Loucy (cell line): ENCODE measurements at regions not wholly inside any gene's neighbourhood (a gene's known extent, or its start where the extent isn't known, plus 50 kb on each side); places are given as distances from the start of the nearest gene placed in this dataset.

ENCODE experiments used
- H2AFZ ChIP-seq: fragments of 200-600 bp; sonication (generic); 2 replicates; pipeline ENCODE4 v1.6.0; 2016; ENCODE audit warnings: antibody characterized with exemption, mild to moderate bottlenecking, low read length, moderate library complexity
- H3F3A ChIP-seq: fragments of 200-600 bp; 2 replicates; pipeline ENCODE4 v1.6.0; 2016; ENCODE audit warnings: antibody characterized with exemption, low read depth, mild to moderate bottlenecking
- H3K27me3 ChIP-seq: fragments of 200-600 bp; sonication (generic); 2 replicates; pipeline ENCODE4 v1.6.1; 2014; ENCODE audit warnings: low read length, mild to moderate bottlenecking; ENCODE audit not compliant: insufficient read depth, poor library complexity, severe bottlenecking
- H3K36me3 ChIP-seq: fragments of 200-600 bp; sonication (generic); 2 replicates; pipeline ENCODE4 v1.6.1; 2016; ENCODE audit warnings: low read length; ENCODE audit not compliant: insufficient read depth
- H3K4me1 ChIP-seq: fragments of 200-600 bp; sonication (generic); 2 replicates; pipeline ENCODE4 v1.5.1; 2014; ENCODE audit warnings: low read length, mild to moderate bottlenecking; ENCODE audit not compliant: insufficient read depth, poor library complexity, severe bottlenecking
- H3K4me2 ChIP-seq: fragments of 200-600 bp; sonication (generic); 2 replicates; pipeline ENCODE4 v1.6.0; 2014; ENCODE audit warnings: antibody characterized with exemption, low read length, low read depth, mild to moderate bottlenecking; ENCODE audit not compliant: poor library complexity, severe bottlenecking
- H3K4me3 ChIP-seq: fragments of 200-600 bp; sonication (generic); 2 replicates; pipeline ENCODE4 v1.5.1; 2014; ENCODE audit warnings: low read length, mild to moderate bottlenecking, mixed read lengths; ENCODE audit not compliant: poor library complexity, severe bottlenecking
- H3K79me2 ChIP-seq: fragments of 200-600 bp; sonication (generic); 2 replicates; pipeline ENCODE4 v1.6.1; 2014; ENCODE audit warnings: low read length; ENCODE audit not compliant: insufficient read depth
- H3K9ac ChIP-seq: fragments of 200-600 bp; sonication (generic); 2 replicates; pipeline ENCODE4 v1.6.0; 2014; ENCODE audit warnings: mild to moderate bottlenecking, low read depth, low read length, moderate library complexity; ENCODE audit not compliant: poor library complexity, severe bottlenecking
- H3K9me2 ChIP-seq: fragments of 200-600 bp; sonication (generic); replicated peaks from 2 replicates; pipeline ENCODE4 v1.6.1; 2016; ENCODE audit warnings: low read depth, low read length, mixed read lengths
- H3K9me3 ChIP-seq: fragments of 200-600 bp; sonication (generic); 2 replicates; pipeline ENCODE4 v1.6.1; 2014; ENCODE audit warnings: mild to moderate bottlenecking, antibody characterized with exemption, low read length, low read depth; ENCODE audit not compliant: insufficient read depth
- H4K20me1 ChIP-seq: fragments of 200-600 bp; sonication (generic); 2 replicates; pipeline ENCODE4 v1.6.0; 2014; ENCODE audit warnings: antibody characterized with exemption, low read length, mild to moderate bottlenecking; ENCODE audit not compliant: insufficient read depth, poor library complexity, severe bottlenecking
- EZH2phosphoT487 ChIP-seq: fragments of 200-600 bp; IDR thresholded peaks from 2 replicates; pipeline ENCODE4 v1.6.1; 2018; ENCODE audit warnings: antibody characterized with exemption, mild to moderate bottlenecking, moderate library complexity, borderline replicate concordance
- TF ChIP-seq, protein P1 (sequence below): fragments of 200-600 bp; sonication (generic); conservative IDR thresholded peaks from 2 replicates; pipeline ENCODE4 v1.5.1; 2014; ENCODE audit warnings: mild to moderate bottlenecking, antibody characterized with exemption, low read length

DNA sequence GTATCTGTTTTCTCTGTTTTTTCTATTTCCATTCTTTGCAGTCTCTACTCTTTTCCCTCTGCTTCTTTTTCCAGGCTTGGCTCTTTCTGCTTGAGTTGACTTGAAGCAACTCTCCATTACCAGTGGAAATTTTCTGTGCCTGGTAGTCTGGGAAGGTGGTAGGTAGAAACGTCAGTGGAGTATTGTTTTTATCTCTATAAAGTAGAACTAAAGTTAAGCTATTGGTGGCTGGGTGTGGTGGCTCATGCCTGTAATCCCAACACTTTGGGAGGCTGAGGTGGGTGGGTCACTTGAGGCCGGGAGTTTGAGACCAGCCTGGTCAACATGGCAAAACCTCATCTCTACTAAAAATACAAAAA lies 438.1 kb upstream of the AR start:
- Histone ChIP-seq H3K4me2 (no peak overlapping the region), H3K36me3 (no peaks in the 10 kb centered on the region), H2AFZ (no peak overlapping the region), H3K9me3 (no peaks in the 10 kb centered on the region), H3F3A (no peaks in the 10 kb centered on the region), H3K79me2 (no peaks in the 10 kb centered on the region), H4K20me1 (no peaks in the 10 kb centered on the region), H3K4me3 (no peak overlapping the region), H3K27me3 (no peaks in the 10 kb centered on the region), H3K9ac (no peak overlapping the region), H3K4me1 (no peaks in the 10 kb centered on the region), H3K9me2 (no peaks in the 10 kb centered on the region)
- TF ChIP-seq, protein P1, sequence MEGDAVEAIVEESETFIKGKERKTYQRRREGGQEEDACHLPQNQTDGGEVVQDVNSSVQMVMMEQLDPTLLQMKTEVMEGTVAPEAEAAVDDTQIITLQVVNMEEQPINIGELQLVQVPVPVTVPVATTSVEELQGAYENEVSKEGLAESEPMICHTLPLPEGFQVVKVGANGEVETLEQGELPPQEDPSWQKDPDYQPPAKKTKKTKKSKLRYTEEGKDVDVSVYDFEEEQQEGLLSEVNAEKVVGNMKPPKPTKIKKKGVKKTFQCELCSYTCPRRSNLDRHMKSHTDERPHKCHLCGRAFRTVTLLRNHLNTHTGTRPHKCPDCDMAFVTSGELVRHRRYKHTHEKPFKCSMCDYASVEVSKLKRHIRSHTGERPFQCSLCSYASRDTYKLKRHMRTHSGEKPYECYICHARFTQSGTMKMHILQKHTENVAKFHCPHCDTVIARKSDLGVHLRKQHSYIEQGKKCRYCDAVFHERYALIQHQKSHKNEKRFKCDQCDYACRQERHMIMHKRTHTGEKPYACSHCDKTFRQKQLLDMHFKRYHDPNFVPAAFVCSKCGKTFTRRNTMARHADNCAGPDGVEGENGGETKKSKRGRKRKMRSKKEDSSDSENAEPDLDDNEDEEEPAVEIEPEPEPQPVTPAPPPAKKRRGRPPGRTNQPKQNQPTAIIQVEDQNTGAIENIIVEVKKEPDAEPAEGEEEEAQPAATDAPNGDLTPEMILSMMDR = no peak
- no peak for TF ChIP-seq EZH2phosphoT487

DNA sequence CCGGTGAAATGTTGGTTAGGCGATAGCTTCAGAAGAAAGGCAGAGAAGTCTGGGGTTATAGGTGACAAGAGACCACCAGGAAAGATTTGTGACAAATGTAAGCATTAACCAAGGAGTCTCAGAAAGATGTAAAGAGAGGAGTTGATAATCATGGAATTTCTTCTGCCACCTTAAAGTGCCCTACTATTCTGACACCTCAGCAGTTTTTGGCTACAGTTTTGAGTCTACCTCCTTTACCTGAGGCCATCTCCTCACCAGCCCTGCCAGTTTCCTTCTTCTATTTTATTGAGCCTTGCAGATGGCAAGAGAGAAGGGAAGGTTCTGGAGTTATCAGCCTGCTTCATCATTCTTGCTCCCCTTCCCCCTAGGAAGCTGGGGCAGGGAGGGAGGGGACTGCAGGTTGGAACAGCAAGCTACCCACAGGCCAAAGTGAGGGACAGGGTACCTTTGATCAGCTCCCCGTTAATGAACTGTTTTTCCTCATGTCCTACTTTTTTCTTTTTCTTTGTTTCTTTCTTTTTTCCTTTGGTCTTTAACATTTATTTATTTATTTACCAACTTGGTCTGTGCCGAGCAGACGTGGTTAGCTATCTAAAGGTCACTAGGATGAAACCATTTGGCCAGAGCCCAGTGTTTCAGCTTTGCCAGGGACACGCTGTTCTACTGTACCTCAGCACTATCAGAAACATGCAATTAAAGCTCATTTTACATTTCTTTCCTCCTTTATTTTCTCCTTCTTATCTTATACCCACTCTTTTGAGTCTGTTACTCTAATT lies 438.7 kb upstream of the AR start:
- no peaks in the 10 kb centered on the region for H4K20me1 ChIP-seq
- no peaks in the 10 kb centered on the region for H3K9me2 ChIP-seq
- H3K4me1 ChIP-seq = no peaks in the 10 kb centered on the region
- H3K9me3 ChIP-seq = no peaks in the 10 kb centered on the region
- H3K4me2 ChIP-seq = no peak overlapping the region
- TF ChIP-seq, protein P1 = no peak
- TF ChIP-seq EZH2phosphoT487 = no peak
- no peak overlapping the region for H3K9ac ChIP-seq
- no peak overlapping the region for H2AFZ ChIP-seq
- H3F3A ChIP-seq = no peaks in the 10 kb centered on the region
- no peak overlapping the region for H3K4me3 ChIP-seq
- H3K79me2 ChIP-seq = no peaks in the 10 kb centered on the region
- H3K27me3 ChIP-seq = no peaks in the 10 kb centered on the region
- no peaks in the 10 kb centered on the region for H3K36me3 ChIP-seq

- no peak overlapping the region for H3K9ac ChIP-seq
- TF ChIP-seq, protein P1 = no peak
- TF ChIP-seq EZH2phosphoT487 = no peak
Measured at GRCh38 chrX:67100031-67100884, 443.6 kb upstream of the AR start.

More at GRCh38 chrX:67100031-67100884, 443.6 kb upstream of the AR start:
- Histone ChIP-seq H3K9me3 (no peaks in the 10 kb centered on the region), H3K27me3 (no peaks in the 10 kb centered on the region), H3K4me1 (no peaks in the 10 kb centered on the region), H3K9me2 (no peaks in the 10 kb centered on the region), H3K79me2 (no peaks in the 10 kb centered on the region), H4K20me1 (no peaks in the 10 kb centered on the region), H3K4me3 (no peak overlapping the region), H2AFZ (no peak overlapping the region), H3K36me3 (no peaks in the 10 kb centered on the region), H3K4me2 (no peak overlapping the region), H3F3A (no peaks in the 10 kb centered on the region)
